OCI-LY3 (cell line): ENCODE measurements at regions not wholly inside any gene's neighbourhood (a gene's known extent, or its start where the extent isn't known, plus 50 kb on each side); places are given as distances from the start of the nearest gene placed in this dataset.

Source experiments
- CTCF ChIP-seq: fragments of 200-600, 300-600 bp; sonication (generic); IDR thresholded peaks from 2 replicates; pipeline ENCODE4 v1.5.1; 2014; ENCODE audit warnings: antibody characterized with exemption, low read length, low read depth
- EZH2phosphoT487 ChIP-seq: fragments of 200-600 bp; shearing (Covaris generic); IDR thresholded peaks from 2 replicates; pipeline ENCODE4 v1.6.1; 2018; ENCODE audit warnings: antibody characterized with exemption, mixed run types, low read depth

GRCh38 chr5:100722657-100723056, 180.4 kb downstream of the ST8SIA4 start:
- TF ChIP-seq CTCF: no peak
- no peak for TF ChIP-seq EZH2phosphoT487
